ENCODE measurements at regions not wholly inside any gene's neighbourhood (a gene's known extent, or its start where the extent isn't known, plus 50 kb on each side); places are given as distances from the start of the nearest gene placed in this dataset.

GRCh38 chr5:36489505-36489904, 116.9 kb upstream of the SLC1A3 start:
- no peak for TF ChIP-seq CTCF (IDR thresholded peaks at IDR 0.05; ENCODE audit: insufficient read depth, low read depth, low read length)
- TF ChIP-seq EZH2 (IDR thresholded peaks at IDR 0.05; ENCODE audit: insufficient read depth, low read length), result no peak
